GM21737 (cell line): ENCODE measurements at regions not wholly inside any gene's neighbourhood (a gene's known extent, or its start where the extent isn't known, plus 50 kb on each side); places are given as distances from the start of the nearest gene placed in this dataset.
"Not testable (repeated sequence)": the region's sequence is repeated elsewhere in the genome, so short reads cannot be mapped to it uniquely, and the experiment has no call there.

Experiments
- ATAC-seq: cut with Tn5 transposase; IDR thresholded peaks from one replicate; pipeline ENCODE4 v1.9.1; 2021; ENCODE audit warnings: mild to moderate bottlenecking, moderate library complexity; ENCODE audit not compliant: unreplicated experiment

DNA sequence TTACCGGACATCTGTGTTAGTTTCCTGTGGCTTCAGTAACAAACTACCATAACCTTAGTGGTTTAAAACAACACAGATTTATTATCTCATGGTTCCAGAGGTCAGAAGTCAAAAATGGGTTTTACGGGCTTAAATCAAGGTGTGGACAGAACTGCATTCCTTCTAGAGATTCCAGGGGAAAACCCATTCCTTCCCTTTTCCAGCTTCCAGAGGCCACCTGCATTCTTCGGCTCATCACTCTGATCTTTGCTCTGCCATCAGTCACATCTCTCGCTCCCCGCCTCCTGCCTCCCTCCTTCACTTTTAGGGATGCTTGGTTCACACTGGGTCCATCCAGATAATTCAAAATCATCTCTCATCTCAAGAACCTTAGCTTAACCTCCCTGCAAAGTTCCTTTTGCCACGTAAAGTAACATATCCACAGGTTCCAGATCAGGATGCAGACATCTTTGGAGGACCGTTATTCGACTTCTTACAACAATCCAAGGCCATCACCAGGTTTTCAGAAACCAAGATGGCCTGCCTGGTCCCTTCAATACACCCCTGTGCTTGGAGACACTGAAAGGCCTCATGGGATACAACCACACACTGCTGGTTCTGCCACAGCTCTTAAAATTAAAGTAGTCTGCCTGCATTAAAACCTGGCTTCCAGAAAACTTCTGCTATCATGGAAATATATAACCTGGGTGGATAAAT lies 225.9 kb upstream of the MYO3A start:
- no peak for ATAC-seq

DNA sequence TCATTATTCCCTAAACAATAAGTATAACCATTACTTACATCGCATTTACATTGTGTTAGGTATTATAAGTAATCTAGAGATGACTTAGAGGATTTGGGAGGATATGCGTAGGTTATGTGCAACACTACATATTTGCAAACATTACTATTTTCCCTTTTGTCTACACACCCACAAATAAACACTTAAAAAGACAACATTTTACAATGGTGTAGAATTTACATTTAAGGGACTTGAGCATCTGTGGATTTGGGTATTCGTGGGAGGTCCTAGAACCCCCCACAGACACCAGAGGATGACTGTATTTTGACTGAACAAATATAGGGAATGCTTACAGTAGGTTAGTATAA lies 220.2 kb upstream of the MYO3A start:
- ATAC-seq = no peak

DNA sequence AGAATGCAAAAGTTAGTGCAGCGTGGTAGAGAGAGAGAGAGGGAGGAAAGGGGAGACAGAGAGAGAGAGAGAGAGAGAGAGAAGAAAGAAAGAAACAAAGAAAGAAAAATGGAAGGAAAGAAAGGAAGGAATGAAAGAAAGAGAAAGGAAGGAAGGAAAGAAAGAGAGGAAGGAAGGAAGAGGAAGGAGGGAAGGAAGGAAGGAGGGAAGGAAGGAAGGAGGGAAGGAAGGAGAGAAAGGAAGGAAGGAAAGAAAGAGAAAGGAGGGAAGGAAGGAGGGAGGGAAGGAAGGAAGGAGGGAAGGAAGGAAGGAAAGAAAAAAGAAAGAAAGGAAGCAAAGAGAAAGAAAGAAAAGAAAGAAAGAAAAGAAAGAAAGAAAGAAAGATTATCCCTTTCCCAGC lies 209.8 kb upstream of the MYO3A start:
- ATAC-seq = no peak

DNA sequence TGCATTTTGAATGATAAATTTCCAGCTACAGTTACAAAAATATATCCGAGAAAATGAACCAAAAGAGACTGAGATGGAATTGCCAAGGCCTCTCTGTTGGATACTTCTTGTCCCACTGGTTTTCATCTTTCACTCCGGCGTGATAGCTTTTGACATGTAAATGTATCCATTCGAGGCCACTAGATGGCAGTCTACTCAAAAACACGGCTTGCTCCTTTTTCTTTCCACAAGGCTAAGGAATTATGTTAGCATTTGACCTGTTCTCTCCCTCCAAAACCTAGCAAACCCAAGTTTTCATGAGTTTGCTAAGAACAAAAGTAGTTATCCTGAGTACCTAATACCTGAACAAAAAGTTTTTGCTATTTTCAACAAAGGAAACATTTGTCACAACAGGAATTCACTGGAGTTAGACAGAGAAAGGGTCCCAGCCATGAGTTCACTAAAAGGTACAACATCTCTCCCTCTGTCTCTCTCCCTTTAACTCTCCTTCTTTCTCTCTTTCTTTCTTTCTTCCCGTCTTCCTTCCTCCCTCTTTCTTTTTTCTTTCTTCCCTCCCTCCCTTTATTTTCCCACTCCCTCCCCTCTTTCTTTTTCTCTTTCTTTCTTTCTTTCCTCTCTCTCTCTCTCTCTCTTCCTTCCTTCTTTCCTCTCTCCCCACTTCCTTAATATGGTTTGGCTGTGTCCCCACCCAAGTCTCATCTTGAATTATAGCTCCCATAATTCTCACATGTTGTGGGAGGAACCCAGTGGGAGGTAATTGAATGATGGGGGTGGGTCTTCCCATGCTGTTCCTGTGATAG lies 207.9 kb upstream of the MYO3A start:
- ATAC-seq = no peak

DNA sequence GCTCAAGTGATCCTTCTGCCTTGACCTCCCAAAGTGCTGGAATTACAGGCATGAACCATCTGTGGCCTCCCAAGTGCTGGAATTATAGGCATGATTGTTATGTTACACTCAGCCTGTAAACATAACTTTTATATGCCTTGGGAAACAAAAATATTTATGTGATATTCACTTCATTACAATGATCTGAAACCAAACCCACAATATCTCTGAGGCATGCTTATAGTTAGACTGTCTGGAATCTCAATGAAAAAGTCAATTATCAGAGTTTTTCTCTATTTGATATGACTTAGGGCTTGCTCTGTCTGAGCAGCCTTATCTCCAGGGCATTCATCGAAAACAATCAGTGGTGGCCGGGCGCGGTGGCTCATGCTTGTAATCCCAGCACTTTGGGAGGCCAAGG lies 195.3 kb upstream of the MYO3A start:
- no peak for ATAC-seq

DNA sequence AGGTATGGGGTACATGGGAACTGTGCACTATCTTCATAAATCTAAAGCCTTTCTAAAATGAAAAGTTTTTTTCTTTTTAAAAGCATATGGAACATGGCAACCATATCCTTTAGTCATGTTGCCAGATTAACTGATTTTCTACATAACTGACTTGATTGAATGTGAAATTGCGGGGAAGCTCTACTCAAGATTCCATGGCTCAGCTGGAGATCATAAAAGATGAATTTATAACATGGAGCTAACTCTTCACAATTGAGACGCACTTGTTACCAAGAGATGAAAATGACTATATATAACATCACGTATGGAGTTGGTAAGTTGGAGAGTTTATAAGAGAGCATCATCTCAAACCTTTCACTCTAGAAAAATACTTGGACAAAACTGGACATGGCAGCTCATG lies 190.2 kb upstream of the MYO3A start:
- ATAC-seq = no peak

DNA sequence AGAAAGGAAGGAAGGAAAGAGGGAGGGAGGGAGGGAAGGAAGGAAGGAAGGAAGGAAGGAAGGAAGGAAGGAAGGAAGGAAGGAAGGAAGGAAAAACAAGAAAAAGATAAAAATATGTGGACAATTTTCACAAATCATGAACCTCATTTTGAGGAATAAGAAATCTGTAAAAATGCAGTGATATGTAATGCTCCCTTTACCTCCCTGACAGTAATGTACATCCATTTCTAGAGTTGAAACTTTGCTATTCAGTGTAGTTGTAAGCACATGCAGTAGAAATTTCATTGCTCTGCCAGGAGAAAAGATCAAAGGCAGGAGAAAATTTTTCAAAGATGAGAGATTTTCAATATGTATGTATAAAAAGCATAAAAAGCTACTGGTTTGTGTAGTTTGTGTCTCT lies 189.5 kb upstream of the MYO3A start:
- ATAC-seq = no peak

DNA sequence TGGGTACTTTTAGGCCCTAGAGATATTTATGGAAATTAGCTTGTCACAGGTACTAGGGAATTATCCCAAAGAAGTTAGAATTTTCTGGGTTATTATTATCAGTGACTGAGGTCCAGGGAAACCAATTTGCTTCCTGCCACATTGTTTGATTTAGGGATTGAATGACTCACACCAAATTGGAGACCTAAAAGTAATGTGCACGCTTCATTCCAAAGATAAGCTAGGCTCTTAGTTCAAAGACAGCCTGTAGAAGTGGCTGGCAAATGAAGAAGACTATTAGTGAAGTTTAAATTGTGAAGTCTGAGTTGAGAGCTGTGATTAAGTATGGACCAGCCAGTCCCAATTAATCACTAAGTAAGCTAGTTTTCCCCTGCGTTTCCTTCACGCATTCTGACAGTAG lies 188.1 kb upstream of the MYO3A start:
- ATAC-seq = no peak

DNA sequence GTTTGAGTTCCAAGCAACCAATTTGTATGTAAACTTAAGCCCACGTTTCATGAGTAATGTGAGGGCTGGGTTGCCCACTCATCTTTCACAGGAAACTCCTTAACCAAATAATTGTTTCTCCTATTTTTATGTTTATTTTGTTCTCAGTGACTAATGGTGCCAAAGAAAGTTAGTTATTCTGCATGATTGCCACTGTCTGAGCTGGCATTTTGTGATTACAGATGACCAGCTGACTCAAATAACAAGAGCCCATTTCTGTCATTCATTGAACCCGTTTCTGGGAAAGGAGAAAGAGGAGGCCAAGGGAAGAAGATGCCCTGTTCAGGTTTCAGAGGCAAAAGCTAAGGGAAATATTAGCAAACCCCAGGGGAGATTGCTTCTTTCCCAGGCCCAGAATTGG lies 186.9 kb upstream of the MYO3A start:
- ATAC-seq = no peak

DNA sequence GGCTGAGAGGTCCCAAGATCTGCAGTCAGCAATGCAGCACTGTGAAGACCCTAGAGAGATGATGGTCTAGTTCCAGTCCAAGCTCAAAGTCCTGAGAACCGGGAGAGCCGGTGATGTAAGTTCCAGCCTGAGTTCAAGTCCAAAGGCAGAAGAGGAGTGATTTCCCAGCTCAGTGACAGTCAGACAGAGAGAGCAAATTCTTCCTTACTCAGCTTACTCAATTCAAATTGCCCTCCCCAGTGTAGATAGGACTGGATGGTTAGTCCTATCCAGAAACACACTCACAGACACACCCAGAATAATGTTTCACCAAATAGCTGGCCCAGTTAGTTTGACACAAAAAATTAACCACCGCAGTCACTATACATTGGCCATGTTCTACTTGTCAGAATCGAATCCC lies 185.5 kb upstream of the MYO3A start:
- no peak for ATAC-seq

DNA sequence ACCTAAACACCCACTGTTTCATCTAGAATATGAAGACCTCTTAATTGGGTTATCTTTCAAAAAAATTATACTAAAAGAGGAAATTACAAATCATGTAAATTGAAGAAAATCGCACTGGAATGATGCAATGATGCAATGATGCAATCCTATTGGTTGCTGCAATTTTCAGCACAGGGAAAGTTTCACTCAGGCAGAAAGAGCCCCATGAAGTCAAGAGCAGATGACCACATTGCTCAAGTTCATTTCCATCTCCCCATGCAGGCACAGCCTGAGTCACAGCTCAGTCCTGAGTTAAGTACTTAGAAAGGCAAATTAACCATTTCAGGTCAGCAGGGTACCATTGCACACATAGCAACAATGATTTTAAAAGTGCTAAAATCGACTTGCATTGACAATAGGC lies 180.3 kb upstream of the MYO3A start:
- ATAC-seq = no peak

DNA sequence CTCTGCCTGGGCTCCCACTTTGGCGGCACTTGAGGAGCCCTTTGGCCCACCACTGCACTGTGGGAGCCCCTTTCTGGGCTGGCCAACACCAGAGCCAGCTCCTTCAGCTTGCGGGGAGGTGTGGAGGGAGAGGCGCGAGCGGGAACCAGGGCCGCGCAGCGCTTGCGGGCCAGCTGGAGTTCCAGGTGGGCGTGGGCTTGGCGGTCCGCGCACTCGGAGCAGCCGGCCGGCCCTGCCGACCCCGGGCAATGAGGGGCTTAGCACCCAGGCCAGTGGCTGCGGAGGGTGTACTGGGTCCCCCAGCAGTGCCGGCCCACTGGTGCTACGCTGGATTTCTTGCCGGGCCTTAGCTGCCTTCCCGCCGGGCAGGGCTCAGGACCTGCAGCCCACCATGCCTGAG lies 178.2 kb upstream of the MYO3A start:
- not testable (repeated sequence) for ATAC-seq

DNA sequence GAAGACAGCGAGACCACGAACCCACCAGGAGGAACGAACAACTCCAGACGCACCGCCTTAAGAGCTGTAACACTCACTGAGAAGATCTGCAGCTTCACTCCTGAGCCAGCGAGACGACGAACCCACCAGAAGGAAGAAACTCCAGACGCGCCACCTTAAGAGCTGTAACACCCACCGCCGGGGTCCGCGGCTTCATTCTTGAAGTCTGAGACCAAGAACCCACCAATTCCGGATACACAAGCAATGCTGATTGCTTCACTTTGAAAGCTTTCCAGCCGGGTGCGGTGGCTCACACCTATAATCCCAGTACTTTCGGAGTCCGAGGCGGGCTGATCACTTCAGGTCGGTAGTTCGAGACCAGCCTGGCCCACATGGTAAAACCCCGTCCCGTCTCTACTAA lies 177.2 kb upstream of the MYO3A start:
- ATAC-seq = no peak

DNA sequence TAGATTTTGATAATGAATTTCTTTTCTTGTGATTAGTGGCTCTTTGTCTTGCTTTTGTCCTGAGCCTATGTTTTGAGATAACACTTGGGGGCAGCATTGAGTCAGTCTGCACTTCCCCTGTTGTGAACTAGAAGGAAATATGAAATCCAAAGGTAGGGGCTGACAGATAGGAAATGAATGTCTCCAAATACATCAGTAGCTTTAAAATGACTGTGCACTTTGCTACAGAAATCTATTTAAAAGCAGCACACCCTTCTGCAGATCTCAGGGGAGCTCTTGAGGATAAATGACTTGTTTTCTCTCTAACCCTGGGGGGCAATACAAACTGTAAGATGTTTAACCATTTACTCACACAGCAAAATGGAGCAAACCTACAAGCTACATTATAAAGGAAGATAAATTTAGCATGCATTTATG lies 176.0 kb upstream of the MYO3A start:
- no peak for ATAC-seq

DNA sequence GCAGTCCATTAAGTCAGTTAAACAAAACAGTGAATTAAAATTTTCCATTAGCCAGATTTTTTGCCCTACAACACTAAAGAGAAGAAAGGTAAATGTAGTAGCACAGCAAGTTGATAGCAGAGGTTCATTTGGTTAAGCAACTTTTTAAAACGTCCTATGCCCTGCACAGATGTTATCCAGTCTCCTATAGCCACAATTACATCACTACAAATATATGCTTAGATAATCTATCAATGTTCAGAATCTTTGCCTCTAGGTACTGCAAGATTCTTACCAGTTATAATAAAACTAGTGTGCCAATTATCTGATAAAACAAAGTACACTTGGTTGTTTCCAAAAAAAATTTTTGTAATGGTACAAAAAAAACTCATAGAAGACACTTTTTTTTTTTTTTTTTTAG lies 175.5 kb upstream of the MYO3A start:
- ATAC-seq = no peak

DNA sequence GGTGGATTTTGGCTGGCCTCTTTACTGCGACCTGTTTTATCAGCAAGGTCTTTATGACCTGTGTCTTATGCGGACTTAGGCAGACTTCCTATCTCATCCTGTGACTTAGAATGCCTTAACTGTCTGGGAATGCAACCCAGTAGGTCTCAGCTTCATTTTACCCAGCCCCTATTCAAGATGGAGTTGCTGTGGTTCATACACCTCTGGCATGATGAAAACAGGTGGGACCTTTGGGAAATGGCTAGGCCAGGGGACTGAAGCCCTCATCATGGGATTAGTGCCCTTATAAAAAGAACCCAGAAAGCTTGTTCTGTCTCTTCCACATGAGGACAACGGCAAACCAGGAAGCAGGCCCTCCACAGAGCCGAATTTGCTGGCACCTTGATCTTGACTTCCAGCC lies 172.1 kb upstream of the MYO3A start:
- no peak for ATAC-seq

DNA sequence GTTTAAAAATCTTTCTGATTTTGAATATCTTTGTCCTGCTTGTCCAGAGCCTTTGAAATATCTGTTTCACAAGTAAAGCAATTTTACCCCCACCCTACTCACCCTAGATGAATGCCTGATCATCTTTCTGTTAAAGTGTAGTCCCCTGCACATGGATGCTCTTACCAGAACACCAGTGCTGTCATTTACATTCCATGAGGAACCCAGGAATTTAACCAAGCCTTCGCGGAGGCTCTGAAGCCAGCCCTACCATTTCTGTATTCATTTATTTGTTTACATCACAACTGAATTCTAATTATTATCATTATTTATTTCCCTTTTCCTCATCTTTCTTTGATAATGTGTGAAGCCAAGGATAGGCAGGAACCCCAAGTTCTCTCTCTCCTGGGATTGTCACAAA lies 167.8 kb upstream of the MYO3A start:
- ATAC-seq = no peak

DNA sequence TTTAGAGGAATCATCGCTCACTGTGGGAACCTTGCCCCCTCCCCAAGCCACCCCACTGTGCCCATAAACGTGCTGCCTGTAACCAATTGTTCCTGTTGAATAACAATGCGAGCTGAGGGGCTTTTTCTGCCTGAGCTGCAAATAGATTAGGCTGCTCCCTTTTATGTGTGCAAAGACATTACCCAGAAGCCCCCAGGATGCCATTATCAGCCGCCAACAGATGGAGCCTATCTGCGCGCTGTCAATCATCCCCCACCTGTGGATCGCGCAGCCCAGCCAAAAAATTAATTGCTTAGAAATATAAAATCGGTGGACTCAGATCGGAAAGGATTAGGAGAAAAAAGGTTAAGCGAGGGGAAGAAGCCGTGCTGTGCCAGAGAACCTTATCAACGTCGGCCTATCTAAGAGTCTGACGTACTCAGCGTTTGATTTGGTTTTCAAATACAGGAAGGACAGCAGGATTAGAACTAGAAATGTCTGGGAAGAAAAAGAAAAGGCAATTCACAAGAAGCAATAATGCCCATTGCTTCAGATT lies 167.3 kb upstream of the MYO3A start:
- ATAC-seq = no peak

DNA sequence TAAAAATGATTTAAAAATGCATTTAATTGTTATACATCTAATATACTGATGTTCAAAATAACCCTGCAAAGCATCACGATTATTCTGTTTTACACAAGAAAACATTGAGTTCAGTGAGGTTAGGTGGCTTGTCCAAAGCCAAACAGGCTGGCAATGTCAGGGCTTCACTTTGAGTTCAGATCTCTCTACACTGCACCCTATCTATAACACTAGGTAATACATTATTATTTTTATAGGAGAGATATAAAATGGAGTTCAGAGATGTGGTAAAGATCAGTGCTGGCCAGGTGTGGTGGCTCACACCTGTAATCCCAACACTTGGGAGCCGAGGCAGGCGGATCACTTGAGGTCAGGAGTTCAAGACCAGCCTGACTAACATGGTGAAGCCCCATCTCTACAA lies 165.9 kb upstream of the MYO3A start:
- no peak for ATAC-seq

DNA sequence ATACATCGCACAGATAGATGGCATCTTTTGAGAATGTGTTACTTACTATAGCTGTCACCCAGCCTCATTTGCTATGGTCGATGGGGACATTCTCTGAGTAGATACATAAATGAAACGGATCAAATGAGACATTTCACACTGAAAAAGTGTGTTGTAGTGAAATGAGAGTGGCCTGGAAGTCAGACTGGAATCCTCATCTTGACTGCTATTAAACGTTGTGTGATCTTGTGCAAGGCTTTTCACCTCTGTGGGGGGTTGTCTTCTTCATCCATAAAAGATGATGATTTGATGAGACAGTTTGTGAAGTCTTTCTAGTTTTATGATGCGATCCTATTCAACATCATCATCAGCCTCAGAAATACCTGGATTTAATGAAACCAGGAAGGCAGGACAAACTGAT lies 155.4 kb upstream of the MYO3A start:
- no peak for ATAC-seq

DNA sequence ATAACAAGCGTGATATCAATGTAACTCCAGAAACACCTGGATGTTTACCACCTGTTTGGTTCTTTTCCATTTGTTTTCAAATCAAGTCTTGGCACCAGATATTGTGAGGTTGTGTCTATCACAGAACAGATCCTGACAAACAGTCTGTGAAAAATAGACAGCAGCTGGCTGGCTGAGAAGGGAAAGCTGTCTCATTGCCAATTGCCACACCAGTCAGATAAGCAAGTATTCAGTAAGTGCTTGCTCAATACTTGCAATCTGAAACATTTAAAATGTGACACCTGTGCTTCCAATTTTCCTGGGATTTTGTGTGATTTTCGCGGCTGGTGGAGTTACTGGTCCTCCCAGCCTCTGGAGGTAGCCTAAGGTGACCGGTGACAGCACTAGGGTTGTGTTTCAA lies 147.9 kb upstream of the MYO3A start:
- no peak for ATAC-seq

DNA sequence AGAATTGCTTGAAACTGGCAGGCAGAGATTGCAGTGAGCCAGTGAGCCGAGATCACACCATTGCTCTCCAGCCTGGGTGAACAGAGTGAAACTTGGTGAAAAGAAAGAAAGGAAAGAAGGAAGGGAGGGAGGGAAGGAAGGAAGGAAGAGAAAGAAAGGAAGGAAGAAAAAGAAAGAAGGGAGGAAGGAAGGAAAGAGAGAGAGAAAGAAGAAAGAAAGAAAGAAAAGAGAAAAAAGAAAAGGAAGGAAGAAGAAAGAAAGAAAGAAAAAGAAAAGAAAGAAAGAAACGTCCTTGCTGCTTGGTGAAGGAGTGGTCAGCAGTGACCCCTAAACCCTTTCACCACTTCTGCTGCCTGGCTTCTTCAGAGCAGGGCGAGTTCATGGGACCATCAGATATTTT lies 147.1 kb upstream of the MYO3A start:
- ATAC-seq = no peak
